CD4-positive, alpha-beta memory T cell (primary cell): ENCODE measurements at regions not wholly inside any gene's neighbourhood (a gene's known extent, or its start where the extent isn't known, plus 50 kb on each side); places are given as distances from the start of the nearest gene placed in this dataset.

Experiments used
- CTCF ChIA-PET: fragments of 350-600 bp; sonication (Branson Sonifier 250); formaldehyde crosslinking; loops from one replicate; lab custom pipeline; 2021; ENCODE audit warnings: inconsistent platforms; ENCODE audit not compliant: partially characterized antibody; lab: Charles Lee
- POLR2A ChIA-PET: fragments of 350-600 bp; sonication (Branson Sonifier 250); formaldehyde crosslinking; loops from one replicate; lab custom pipeline; 2021; ENCODE audit not compliant: partially characterized antibody; lab: Charles Lee
- DNase-seq, 5 donors: peaks; one replicate each; pipeline versions ENCODE4 v3.0.0 to v3.0.0-alpha.2; 2020 to 2022; ENCODE audit warnings: mixed read lengths in 1 of 5
- H3K27ac ChIP-seq: one replicate; pipeline ENCODE4 v1.7.0; 2013; ENCODE audit warnings: low read depth, low read length
- H3K27me3 ChIP-seq: 2 replicates; pipeline ENCODE4 v1.7.0; 2013; ENCODE audit warnings: mild to moderate bottlenecking, low read length, moderate library complexity; ENCODE audit not compliant: insufficient read depth
- H3K36me3 ChIP-seq: 2 replicates; pipeline ENCODE4 v1.7.0; 2013; ENCODE audit warnings: mild to moderate bottlenecking, low read length, moderate library complexity; ENCODE audit not compliant: insufficient read depth
- H3K4me1 ChIP-seq: 2 replicates; pipeline ENCODE4 v1.7.0; 2013; ENCODE audit warnings: mild to moderate bottlenecking, low read length, moderate library complexity; ENCODE audit not compliant: insufficient read depth
- H3K4me3 ChIP-seq, 2 donors: one replicate each; pipeline ENCODE4 v1.7.0; 2013; ENCODE audit warnings: low read length in 2 of 2, mild to moderate bottlenecking in 1 of 2
- H3K9me3 ChIP-seq, 2 donors: one replicate each; pipeline ENCODE4 v1.7.0; 2013; ENCODE audit warnings: low read length in 2 of 2, control low read depth in 1 of 2; ENCODE audit not compliant: control insufficient read depth in 1 of 2
- H3K27ac Mint-ChIP-seq, 7 donors: one replicate each; pipeline ENCODE4 v1.8.0; 2020 to 2021; ENCODE audit warnings: mixed read lengths in 7 of 7, mild to moderate bottlenecking in 6 of 7, inconsistent platforms in 3 of 7, moderate library complexity in 3 of 7
- H3K27me3 Mint-ChIP-seq, 2 donors: one replicate each; pipeline ENCODE4 v1.8.0; 2020 to 2021; ENCODE audit warnings: mixed read lengths in 2 of 2
- H3K36me3 Mint-ChIP-seq, 2 donors: one replicate each; pipeline ENCODE4 v1.8.0; 2020 to 2021; ENCODE audit warnings: mixed read lengths in 2 of 2, inconsistent platforms in 1 of 2, mild to moderate bottlenecking in 1 of 2
- H3K4me1 Mint-ChIP-seq, 4 donors: one replicate each; pipeline ENCODE4 v1.8.0; 2020 to 2021; ENCODE audit warnings: mixed read lengths in 4 of 4, mild to moderate bottlenecking in 1 of 4
- H3K4me3 Mint-ChIP-seq, 8 donors: one replicate each; pipeline ENCODE4 v1.8.0; 2020 to 2021; ENCODE audit warnings: mixed read lengths in 8 of 8, mild to moderate bottlenecking in 7 of 8, moderate library complexity in 6 of 8, inconsistent platforms in 3 of 8
- H3K9me3 Mint-ChIP-seq, 8 donors: one replicate each; pipeline ENCODE4 v1.8.0; 2020 to 2021; ENCODE audit warnings: mixed read lengths in 8 of 8, mild to moderate bottlenecking in 5 of 8, inconsistent platforms in 3 of 8, moderate library complexity in 1 of 8
- intact Hi-C: fragments of 100-400 bp; cut with micrococcal nuclease; formaldehyde crosslinking; loops from one replicate; pipeline ENCODE4 v1.15.1; 2023

DNA sequence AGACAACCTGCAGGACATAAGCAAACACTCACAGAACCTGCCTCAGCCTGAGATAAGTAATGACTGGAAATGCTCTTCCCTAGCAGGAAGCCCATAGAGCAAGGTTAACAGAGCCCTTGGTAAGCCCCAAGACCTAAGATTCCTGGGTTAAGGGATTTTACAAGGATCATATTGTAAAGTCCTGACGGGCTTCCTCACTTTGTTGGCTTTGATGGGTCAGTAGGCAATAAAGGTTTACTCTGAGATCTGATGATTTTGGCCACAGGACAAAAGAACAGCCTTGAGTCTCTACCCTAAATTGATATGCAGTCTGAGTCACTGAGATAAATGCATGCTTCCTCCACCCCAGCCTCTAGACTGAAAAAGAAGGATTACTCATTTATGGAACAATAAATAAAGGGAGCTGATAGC, 270.8 kb downstream of the HTR7 start:
- Histone ChIP-seq H3K9me3 (no peaks in the 10 kb centered on the region), H3K36me3 (no peaks in the 10 kb centered on the region), H3K27ac (no peak overlapping the region), H3K27me3 (no peaks in the 10 kb centered on the region), H3K4me1 (no peaks in the 10 kb centered on the region), H3K4me3 (no peak overlapping the region)
- peaks cover 2 to 3% of the 10 kb centered on the region in 2 donors for H3K27me3 Mint-ChIP-seq
- intact Hi-C loops: no loop called here
- H3K27ac Mint-ChIP-seq: no peak overlapping the region
- H3K4me1 Mint-ChIP-seq: no peaks in the 10 kb centered on the region
- no peaks in the 10 kb centered on the region for H3K36me3 Mint-ChIP-seq
- CTCF ChIA-PET: no interaction called here
- no peak overlapping the region for H3K4me3 Mint-ChIP-seq
- H3K9me3 Mint-ChIP-seq: peaks cover 0 to 4% (median 0%) of the 10 kb centered on the region in 8 donors
- POLR2A ChIA-PET: no interaction called here
- DNase-seq: no peak

DNA sequence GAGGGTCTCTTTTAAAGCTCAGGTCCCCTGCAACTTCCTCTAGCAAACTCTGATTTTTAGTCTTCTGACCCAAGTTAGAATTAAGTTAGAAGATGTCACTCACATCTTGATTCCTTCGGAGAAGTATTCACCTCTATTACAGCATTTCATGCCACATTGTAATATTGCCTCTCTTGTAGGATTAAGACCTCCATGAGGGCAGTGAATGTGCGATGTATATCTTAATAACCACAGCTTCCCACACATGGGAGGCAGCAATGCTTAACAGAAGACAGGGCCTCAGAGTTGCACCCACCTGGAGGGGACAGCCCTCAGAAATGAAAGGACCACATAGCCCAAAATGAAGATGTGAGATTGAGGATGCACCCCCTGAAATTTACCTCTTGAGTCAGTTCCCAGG, 270.3 kb downstream of the HTR7 start:
- Histone ChIP-seq H3K4me3 (no peak overlapping the region), H3K27me3 (no peaks in the 10 kb centered on the region), H3K36me3 (no peaks in the 10 kb centered on the region), H3K27ac (no peak overlapping the region), H3K9me3 (no peaks in the 10 kb centered on the region), H3K4me1 (no peaks in the 10 kb centered on the region)
- no peak overlapping the region for H3K4me3 Mint-ChIP-seq
- peaks cover 0 to 4% (median 0%) of the 10 kb centered on the region in 4 donors for H3K4me1 Mint-ChIP-seq
- H3K27me3 Mint-ChIP-seq: peaks cover 2 to 3% of the 10 kb centered on the region in 2 donors
- CTCF ChIA-PET: no interaction called here
- intact Hi-C loops: no loop called here
- H3K9me3 Mint-ChIP-seq: peaks cover 0 to 4% (median 0%) of the 10 kb centered on the region in 8 donors
- H3K36me3 Mint-ChIP-seq: no peaks in the 10 kb centered on the region
- DNase-seq: no peak
- POLR2A ChIA-PET: no interaction called here
- H3K27ac Mint-ChIP-seq: no peak overlapping the region

DNA sequence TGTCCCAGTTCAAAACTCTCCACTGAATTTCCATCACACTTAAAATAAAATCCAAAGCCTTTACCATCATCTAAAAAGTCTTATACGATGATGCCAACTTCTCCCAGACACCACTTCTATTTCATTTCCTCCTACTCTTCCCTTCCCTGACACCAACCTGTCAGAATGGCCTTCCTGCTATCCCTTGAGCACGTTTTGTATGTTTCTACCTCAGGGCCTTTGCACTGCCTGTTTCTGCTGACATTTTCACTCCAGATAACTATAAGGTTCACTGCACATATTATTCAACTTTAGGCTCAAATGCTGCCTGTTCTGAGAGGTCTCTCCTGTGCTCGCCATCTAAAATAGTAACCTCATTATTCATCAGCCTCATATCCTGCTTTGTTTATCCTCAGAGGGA, 269.6 kb downstream of the HTR7 start:
- no peak overlapping the region for H3K27ac Mint-ChIP-seq
- DNase-seq: no peak
- CTCF ChIA-PET: no interaction called here
- intact Hi-C loops: no loop called here
- no peaks in the 10 kb centered on the region for H3K36me3 Mint-ChIP-seq
- H3K4me3 ChIP-seq: no peak overlapping the region
- peaks cover 0 to 4% (median 0%) of the 10 kb centered on the region in 4 donors for H3K4me1 Mint-ChIP-seq
- peaks cover 0 to 4% (median 0%) of the 10 kb centered on the region in 8 donors for H3K9me3 Mint-ChIP-seq
- no peaks in the 10 kb centered on the region for H3K27me3 ChIP-seq
- no peaks in the 10 kb centered on the region for H3K4me1 ChIP-seq
- H3K9me3 ChIP-seq: no peaks in the 10 kb centered on the region
- no peak overlapping the region for H3K27ac ChIP-seq
- H3K27me3 Mint-ChIP-seq: peaks cover 2 to 3% of the 10 kb centered on the region in 2 donors
- POLR2A ChIA-PET: no interaction called here
- no peaks in the 10 kb centered on the region for H3K36me3 ChIP-seq
- no peak overlapping the region for H3K4me3 Mint-ChIP-seq

DNA sequence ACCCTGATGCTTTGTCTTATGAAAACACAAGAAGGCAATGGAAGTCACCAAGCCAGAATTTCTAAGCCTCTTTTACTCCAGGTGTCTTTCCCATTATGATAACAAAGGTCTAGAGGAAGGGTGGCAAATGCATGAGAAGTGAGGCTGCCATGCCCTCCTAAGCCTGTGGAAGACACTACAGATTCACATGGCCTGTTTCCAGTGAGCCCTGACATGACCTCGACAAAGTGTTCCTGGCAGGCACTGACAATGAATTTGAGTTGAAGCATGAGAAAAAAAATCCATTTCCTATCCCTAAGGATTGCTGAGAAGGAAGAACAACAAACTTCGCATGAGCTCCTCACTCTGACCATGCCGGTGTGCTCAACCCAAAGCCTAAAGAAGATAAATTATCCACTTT, 268.0 kb downstream of the HTR7 start:
- no peaks in the 10 kb centered on the region for H3K27me3 ChIP-seq
- no peak overlapping the region for H3K27ac ChIP-seq
- Mint-ChIP-seq H3K4me1 (peaks cover 0 to 4% (median 0%) of the 10 kb centered on the region in 4 donors), H3K9me3 (peaks cover 0 to 4% (median 0%) of the 10 kb centered on the region in 8 donors), H3K4me3 (no peak overlapping the region), H3K27me3 (peaks cover 2 to 3% of the 10 kb centered on the region in 2 donors), H3K27ac (no peak overlapping the region), H3K36me3 (no peaks in the 10 kb centered on the region)
- no peak for DNase-seq
- H3K4me1 ChIP-seq: no peaks in the 10 kb centered on the region
- H3K9me3 ChIP-seq: no peaks in the 10 kb centered on the region
- H3K4me3 ChIP-seq: no peak overlapping the region
- H3K36me3 ChIP-seq: no peaks in the 10 kb centered on the region
- ChIA-PET CTCF (no interaction called here), POLR2A (no interaction called here)
- intact Hi-C loops: loop anchor here (10.0 kb wide), 1 partner anchor 795 kb away; no protein-coding TSS in a partner anchor

DNA sequence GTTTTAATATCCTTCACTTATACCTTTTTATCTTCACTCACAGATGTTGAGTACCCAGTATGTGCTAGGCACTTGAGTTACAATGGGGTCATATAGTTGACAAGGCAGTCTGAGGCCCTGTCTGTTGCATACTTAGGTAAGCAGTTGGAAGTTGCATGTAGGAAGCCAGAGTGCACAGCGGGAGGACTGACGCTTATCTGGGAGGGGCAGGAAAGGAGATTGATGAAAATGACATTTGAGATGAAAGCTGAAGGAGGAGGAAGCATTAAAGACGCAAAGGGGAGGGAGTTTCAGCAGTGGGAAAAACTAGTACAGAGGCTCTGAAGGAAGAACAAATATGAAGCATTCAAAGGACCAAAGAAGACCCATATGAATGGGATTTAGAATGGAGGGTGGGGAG, 266.2 kb downstream of the HTR7 start:
- Histone ChIP-seq H3K27ac (no peak overlapping the region), H3K4me3 (no peak overlapping the region), H3K9me3 (no peaks in the 10 kb centered on the region), H3K36me3 (no peaks in the 10 kb centered on the region), H3K27me3 (no peaks in the 10 kb centered on the region), H3K4me1 (no peaks in the 10 kb centered on the region)
- Mint-ChIP-seq H3K4me3 (no peak overlapping the region), H3K27me3 (peaks cover 2 to 5% of the 10 kb centered on the region in 2 donors), H3K27ac (no peak overlapping the region), H3K9me3 (peaks cover 0 to 4% (median under 1%) of the 10 kb centered on the region in 8 donors), H3K36me3 (no peaks in the 10 kb centered on the region), H3K4me1 (peaks cover 0 to 4% (median 0%) of the 10 kb centered on the region in 4 donors)
- ChIA-PET CTCF (no interaction called here), POLR2A (no interaction called here)
- intact Hi-C loops: loop anchor here (10.0 kb wide), 1 partner anchor 797 kb away; no protein-coding TSS in a partner anchor
- DNase-seq: no peak

DNA sequence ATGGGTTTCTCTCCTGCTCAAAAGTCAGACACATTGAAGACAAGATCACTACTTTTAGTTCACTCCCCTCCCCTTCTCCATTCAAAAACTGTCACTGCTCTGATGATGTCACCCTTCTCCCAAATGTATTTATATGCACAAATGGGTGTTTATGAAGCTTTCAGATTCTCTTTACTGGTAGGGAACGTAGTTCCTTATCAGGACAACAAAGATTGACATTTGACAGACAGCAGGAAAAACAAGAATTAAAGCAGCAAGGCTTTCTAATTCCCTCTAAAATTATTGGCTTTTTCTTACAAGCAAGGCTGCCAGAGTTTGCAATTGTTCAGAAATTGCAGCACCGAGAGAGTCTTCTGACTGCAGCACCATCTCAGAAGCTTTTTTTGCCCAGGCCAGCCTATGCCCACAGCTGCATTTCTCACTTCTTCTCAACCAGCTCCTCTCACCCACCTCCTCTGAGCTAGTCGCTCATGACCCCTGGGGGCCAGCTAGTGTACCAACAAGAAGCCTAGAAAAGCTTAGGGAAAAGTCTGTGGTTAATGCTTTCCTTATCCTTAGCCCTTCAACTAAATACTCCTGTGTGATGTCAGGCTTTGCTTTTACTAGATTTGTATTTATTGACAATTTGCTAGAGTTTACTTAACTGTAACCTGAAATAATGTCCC, 265.1 kb downstream of the HTR7 start:
- DNase-seq: no peak
- no peak overlapping the region for H3K4me3 Mint-ChIP-seq
- H3K27ac Mint-ChIP-seq: peak overlapping the region in 1 of 7 donors; percentile 19
- intact Hi-C loops: loop anchor here (10.0 kb wide), 1 partner anchor 798 kb away; no protein-coding TSS in a partner anchor
- CTCF ChIA-PET: no interaction called here
- Histone ChIP-seq H3K4me3 (no peak overlapping the region), H3K9me3 (no peaks in the 10 kb centered on the region), H3K4me1 (no peaks in the 10 kb centered on the region), H3K36me3 (no peaks in the 10 kb centered on the region), H3K27ac (no peak overlapping the region), H3K27me3 (no peaks in the 10 kb centered on the region)
- POLR2A ChIA-PET: no interaction called here
- peaks cover 0 to 4% (median under 1%) of the 10 kb centered on the region in 8 donors for H3K9me3 Mint-ChIP-seq
- no peaks in the 10 kb centered on the region for H3K36me3 Mint-ChIP-seq
- H3K27me3 Mint-ChIP-seq: peaks cover 2 to 5% of the 10 kb centered on the region in 2 donors
- peaks cover 0 to 4% (median 0%) of the 10 kb centered on the region in 4 donors for H3K4me1 Mint-ChIP-seq

DNA sequence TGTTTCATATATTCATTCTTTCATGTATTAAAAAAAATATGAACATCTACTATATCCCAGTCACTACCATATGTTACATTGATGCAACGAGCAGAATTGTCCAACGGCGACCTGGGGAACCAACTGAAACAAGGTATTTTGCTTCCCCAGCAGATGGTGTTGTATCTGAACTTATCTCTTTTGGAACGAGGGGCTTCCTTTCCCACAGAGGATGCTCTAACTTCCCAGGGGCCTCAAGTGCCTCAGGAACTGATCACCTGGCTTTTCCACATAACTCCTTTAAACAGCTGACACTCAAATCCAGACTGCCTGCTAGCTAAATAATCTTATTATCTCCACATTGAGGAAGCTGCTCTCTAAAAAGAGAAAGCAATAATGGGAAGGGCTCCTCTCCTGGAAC, 259.3 kb downstream of the HTR7 start:
- H3K4me3 Mint-ChIP-seq: no peak overlapping the region
- ChIA-PET CTCF (no interaction called here), POLR2A (no interaction called here)
- H3K36me3 ChIP-seq: no peaks in the 10 kb centered on the region
- intact Hi-C loops: loop anchor here (10.0 kb wide), 1 partner anchor 804 kb away; no protein-coding TSS in a partner anchor
- DNase-seq: no peak
- no peaks in the 10 kb centered on the region for H3K4me1 ChIP-seq
- no peaks in the 10 kb centered on the region for H3K4me1 Mint-ChIP-seq
- H3K27ac Mint-ChIP-seq: no peak overlapping the region
- no peaks in the 10 kb centered on the region for H3K36me3 Mint-ChIP-seq
- H3K9me3 Mint-ChIP-seq: peaks cover 0 to 13% (median 2%) of the 10 kb centered on the region in 8 donors
- H3K27ac ChIP-seq: no peak overlapping the region
- no peaks in the 10 kb centered on the region for H3K9me3 ChIP-seq
- peaks cover 0 to 3% of the 10 kb centered on the region in 2 donors for H3K27me3 Mint-ChIP-seq
- no peaks in the 10 kb centered on the region for H3K27me3 ChIP-seq
- H3K4me3 ChIP-seq: no peak overlapping the region
